ENCODE measurements at regions not wholly inside any gene's neighbourhood (a gene's known extent, or its start where the extent isn't known, plus 50 kb on each side); places are given as distances from the start of the nearest gene placed in this dataset.

- Mint-ChIP-seq H3K36me3 (ENCODE audit: insufficient read depth) (no peaks in the 10 kb centered on the region), H3K4me3 (no peak overlapping the region), H3K27me3 (ENCODE audit: low read depth) (no peaks in the 10 kb centered on the region), H3K9me3 (no peaks in the 10 kb centered on the region), H3K4me1 (ENCODE audit: low read depth) (no peaks in the 10 kb centered on the region)
- DNase-seq: no peak
- ATAC-seq: no peak
These were observed 287.5 kb upstream of the ANO3 start for GRCh38 chr11:26044389-26044788.

DNA sequence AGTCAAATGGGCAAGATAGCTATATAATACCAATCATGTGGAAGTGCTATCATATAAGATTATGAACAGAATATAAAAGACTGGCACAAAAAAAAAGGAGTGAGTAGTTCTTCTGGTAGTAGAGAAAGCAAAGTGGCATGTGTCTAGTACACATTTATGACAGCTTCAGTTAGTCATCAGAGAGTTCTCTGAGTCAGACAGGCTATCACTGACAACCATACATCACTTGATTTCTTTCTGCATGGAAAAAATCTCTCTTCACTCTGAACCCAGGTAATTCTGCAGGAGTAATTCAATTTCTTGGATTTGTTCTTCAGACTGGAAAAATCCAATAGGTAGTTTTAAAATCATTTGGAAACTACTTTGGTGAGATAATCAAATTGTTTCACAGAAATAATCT is 286.8 kb upstream of the ANO3 start:
- Mint-ChIP-seq H3K36me3 (ENCODE audit: insufficient read depth) (no peaks in the 10 kb centered on the region), H3K4me3 (no peak overlapping the region), H3K4me1 (ENCODE audit: low read depth) (no peaks in the 10 kb centered on the region), H3K9me3 (no peaks in the 10 kb centered on the region), H3K27me3 (ENCODE audit: low read depth) (no peaks in the 10 kb centered on the region)
- no peak for DNase-seq
- no peak for ATAC-seq

DNA sequence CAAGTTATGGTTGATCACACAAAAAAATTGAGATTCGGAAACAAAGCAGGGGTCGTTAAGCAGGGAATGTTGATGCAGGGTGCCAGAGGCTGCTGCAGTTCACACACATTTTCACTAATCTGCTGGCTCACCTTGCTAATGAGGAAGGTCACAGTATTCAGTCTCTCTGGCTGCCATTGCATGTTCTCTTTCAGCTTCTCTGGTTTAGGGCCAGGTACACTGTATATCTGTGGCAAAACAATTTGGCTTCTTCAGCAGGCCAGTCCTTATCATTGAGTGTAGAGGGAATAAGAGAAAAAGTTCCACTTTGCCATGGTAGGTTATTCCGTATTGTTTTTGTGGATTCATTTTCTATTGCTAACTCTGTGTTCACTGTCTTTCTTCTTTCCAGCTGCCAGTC is 283.7 kb upstream of the ANO3 start:
- no peaks in the 10 kb centered on the region for H3K4me1 Mint-ChIP-seq (ENCODE audit: low read depth)
- no peaks in the 10 kb centered on the region for H3K27me3 Mint-ChIP-seq (ENCODE audit: low read depth)
- DNase-seq: no peak
- no peak overlapping the region for H3K4me3 Mint-ChIP-seq
- no peak for ATAC-seq
- peaks cover 3% of the 10 kb centered on the region for H3K9me3 Mint-ChIP-seq
- H3K36me3 Mint-ChIP-seq (ENCODE audit: insufficient read depth): no peaks in the 10 kb centered on the region

DNA sequence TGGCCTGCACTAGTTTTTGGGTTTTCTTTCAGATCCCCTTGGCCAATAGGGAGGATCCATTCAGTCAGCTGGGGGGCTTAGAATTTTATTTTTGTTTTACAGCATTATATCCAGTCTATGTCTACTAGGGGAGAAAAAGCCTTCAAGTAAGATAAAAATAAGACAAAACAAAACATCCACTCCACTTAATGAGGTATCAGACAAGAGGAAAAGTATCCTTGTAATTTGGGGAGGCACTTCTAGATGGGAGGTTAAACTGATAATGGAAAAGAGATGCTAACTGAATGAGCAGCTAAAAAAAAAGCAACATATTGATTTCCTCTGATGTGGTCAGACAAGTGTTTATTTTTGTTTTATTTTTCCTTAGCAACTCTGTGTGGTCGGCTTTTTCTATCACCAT is 278.0 kb upstream of the ANO3 start:
- H3K4me1 Mint-ChIP-seq (ENCODE audit: low read depth): no peaks in the 10 kb centered on the region

DNA sequence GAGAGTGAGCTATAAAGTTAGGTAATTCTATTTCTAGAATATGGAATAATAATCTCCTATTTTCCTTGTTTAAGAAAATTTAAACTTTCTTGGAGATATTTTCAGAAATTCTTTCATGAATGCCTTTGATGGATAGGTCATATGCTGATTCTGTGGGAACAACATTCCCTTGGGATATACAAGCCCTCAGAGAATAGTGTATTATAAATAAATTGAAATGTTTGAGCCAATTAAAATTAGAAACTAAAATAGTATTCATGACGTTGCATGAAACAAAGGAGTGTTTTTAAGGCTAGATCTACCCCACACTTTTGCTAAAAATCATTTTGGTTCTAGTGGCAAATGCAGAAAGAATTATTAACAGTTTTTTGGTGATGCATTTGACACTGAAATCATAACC is 269.3 kb upstream of the ANO3 start:
- no peaks in the 10 kb centered on the region for H3K27me3 Mint-ChIP-seq (ENCODE audit: low read depth)
- DNase-seq (no peak), ATAC-seq (no peak)
- peaks cover 6% of the 10 kb centered on the region for H3K9me3 Mint-ChIP-seq
- H3K36me3 Mint-ChIP-seq (ENCODE audit: insufficient read depth): no peaks in the 10 kb centered on the region
- no peaks in the 10 kb centered on the region for H3K4me1 Mint-ChIP-seq (ENCODE audit: low read depth)
- H3K4me3 Mint-ChIP-seq: no peak overlapping the region

More for the DNA sequence above, 278.0 kb upstream of the ANO3 start:
- Mint-ChIP-seq H3K4me3 (no peak overlapping the region), H3K27me3 (ENCODE audit: low read depth) (no peaks in the 10 kb centered on the region), H3K9me3 (peaks cover 5% of the 10 kb centered on the region), H3K36me3 (ENCODE audit: insufficient read depth) (no peaks in the 10 kb centered on the region)
- DNase-seq (no peak), ATAC-seq (no peak)

DNA sequence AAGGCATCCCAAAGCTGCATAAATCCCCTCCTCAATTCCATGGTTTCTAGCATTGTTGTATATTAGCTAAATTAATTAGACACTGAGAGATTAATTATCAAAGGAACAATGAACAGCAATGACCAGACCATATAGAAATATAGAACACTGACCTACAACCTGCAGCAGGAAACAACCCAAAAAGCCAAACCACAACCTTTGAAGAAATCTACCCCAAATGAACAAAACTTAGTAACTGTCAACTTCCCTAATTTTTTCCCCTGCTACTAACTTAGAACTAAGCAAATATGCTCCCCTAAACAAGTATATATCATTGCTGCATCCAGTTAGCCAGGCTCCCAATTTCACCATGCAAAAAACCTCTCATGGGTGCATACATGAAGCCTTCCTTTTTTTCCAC is 268.0 kb upstream of the ANO3 start:
- ATAC-seq (no peak), DNase-seq (no peak)
- H3K4me3 Mint-ChIP-seq: no peak overlapping the region
- no peaks in the 10 kb centered on the region for H3K27me3 Mint-ChIP-seq (ENCODE audit: low read depth)
- H3K36me3 Mint-ChIP-seq (ENCODE audit: insufficient read depth): no peaks in the 10 kb centered on the region
- H3K4me1 Mint-ChIP-seq (ENCODE audit: low read depth): no peaks in the 10 kb centered on the region
- H3K9me3 Mint-ChIP-seq: peaks cover 6% of the 10 kb centered on the region

DNA sequence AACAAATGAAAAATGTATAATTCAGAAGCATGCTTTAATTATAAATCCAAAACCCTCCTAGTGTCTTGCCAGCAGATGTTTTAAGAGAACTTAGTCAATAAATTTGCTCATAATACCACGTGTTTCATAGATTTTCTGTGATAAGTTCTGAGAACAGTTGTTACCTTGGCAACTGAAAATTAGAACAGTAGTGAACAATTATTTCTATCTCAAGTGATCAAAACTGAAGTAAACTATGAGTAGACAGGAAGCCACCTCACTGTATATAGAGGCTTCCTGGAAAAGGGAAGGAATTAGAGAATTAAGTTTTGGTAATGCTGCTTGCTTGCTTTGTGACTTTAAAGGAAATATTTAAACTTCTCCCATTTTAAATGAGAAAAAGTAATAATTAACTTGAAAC is 266.0 kb upstream of the ANO3 start:
- Mint-ChIP-seq H3K4me1 (ENCODE audit: low read depth) (no peaks in the 10 kb centered on the region), H3K27me3 (ENCODE audit: low read depth) (no peaks in the 10 kb centered on the region), H3K4me3 (no peak overlapping the region), H3K9me3 (peaks cover 6% of the 10 kb centered on the region), H3K36me3 (ENCODE audit: insufficient read depth) (no peaks in the 10 kb centered on the region)
- ATAC-seq: no peak
- DNase-seq: no peak

- no peak overlapping the region for H3K4me3 Mint-ChIP-seq
- peaks cover 12% of the 10 kb centered on the region for H3K9me3 Mint-ChIP-seq
- no peaks in the 10 kb centered on the region for H3K27me3 Mint-ChIP-seq (ENCODE audit: low read depth)
- H3K36me3 Mint-ChIP-seq (ENCODE audit: insufficient read depth): no peaks in the 10 kb centered on the region
- no peak for DNase-seq
- ATAC-seq: no peak
- no peaks in the 10 kb centered on the region for H3K4me1 Mint-ChIP-seq (ENCODE audit: low read depth)
These were observed 261.1 kb upstream of the ANO3 start for GRCh38 chr11:26070714-26071380.

- Mint-ChIP-seq H3K4me3 (no peak overlapping the region), H3K4me1 (ENCODE audit: low read depth) (no peaks in the 10 kb centered on the region), H3K27me3 (ENCODE audit: low read depth) (no peaks in the 10 kb centered on the region), H3K36me3 (ENCODE audit: insufficient read depth) (no peaks in the 10 kb centered on the region), H3K9me3 (peaks cover 14% of the 10 kb centered on the region)
- no peak for DNase-seq
- no peak for ATAC-seq
These were observed 259.2 kb upstream of the ANO3 start for GRCh38 chr11:26072614-26073153.

- Mint-ChIP-seq H3K4me3 (no peak overlapping the region), H3K9me3 (peaks cover 14% of the 10 kb centered on the region), H3K4me1 (ENCODE audit: low read depth) (no peaks in the 10 kb centered on the region), H3K27me3 (ENCODE audit: low read depth) (no peaks in the 10 kb centered on the region), H3K36me3 (ENCODE audit: insufficient read depth) (no peaks in the 10 kb centered on the region)
- DNase-seq (no peak), ATAC-seq (no peak)
These were observed 258.3 kb upstream of the ANO3 start for GRCh38 chr11:26073646-26074045.

DNA sequence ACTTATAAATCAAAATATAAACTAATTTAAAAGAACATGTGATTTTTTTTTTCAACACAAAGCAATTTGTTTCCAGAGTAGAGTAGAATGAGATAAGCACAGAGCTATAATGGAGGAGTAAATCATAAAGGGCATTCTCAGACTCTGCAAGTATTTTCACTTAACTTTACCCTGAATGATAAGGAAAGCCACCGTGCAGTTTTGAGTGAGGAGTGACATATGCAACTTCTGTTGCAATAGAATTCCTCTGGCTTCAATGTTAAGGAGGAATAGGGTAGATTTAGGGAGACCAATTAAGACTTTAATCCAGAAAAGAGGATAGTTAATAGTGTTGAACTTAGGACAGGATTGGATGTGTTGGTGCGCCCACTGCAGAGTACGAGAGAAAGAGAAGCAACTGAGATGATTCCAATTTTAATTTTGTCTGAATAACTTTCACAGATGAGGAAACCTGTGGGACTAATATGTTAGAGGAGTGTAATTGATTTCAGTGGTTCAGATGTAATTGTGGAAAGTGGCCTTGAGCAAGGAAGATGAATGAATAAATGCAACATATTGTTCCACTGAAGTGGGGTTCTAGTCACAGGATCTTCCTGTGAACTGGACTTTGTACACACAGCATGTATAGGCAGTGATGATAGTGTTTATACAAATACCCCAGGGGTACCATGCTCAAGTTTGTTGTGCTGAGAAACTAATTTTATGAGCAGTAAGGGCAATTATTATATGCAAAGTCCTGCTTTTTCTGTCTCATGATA is 255.5 kb upstream of the ANO3 start:
- H3K36me3 Mint-ChIP-seq (ENCODE audit: insufficient read depth): no peaks in the 10 kb centered on the region
- H3K4me1 Mint-ChIP-seq (ENCODE audit: low read depth): no peaks in the 10 kb centered on the region
- peaks cover 18% of the 10 kb centered on the region for H3K9me3 Mint-ChIP-seq
- no peak for DNase-seq
- no peak overlapping the region for H3K4me3 Mint-ChIP-seq
- no peak for ATAC-seq
- H3K27me3 Mint-ChIP-seq (ENCODE audit: low read depth): no peaks in the 10 kb centered on the region

DNA sequence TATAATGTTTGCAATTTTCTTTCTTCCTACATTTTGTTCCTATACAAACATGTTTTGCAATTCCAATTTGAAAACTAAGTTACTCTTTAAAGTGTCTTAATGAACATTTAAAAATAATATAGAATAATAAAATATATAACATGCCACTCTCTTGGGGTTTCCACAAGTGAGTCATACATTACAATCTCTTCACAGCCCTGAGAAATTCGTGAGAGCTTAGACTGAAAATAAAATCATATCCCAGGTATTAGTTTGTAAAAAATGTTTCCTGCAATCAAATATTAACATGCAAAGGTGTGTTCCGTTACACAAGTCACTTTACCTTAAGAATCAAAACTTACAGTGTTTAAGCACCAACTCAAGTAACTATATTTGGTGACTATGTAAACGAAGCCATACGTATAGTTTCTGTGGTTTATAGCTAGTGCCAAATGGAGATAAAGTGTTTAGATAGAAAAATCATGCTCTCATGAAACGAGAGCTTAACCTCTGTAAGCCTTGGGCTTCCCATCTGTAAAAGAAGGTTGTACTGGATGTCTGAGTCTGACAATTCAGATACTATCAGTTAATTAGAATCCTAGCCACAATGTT is 253.6 kb upstream of the ANO3 start:
- no peak for ATAC-seq
- H3K4me3 Mint-ChIP-seq: no peak overlapping the region
- no peak for DNase-seq
- no peaks in the 10 kb centered on the region for H3K27me3 Mint-ChIP-seq (ENCODE audit: low read depth)
- no peaks in the 10 kb centered on the region for H3K4me1 Mint-ChIP-seq (ENCODE audit: low read depth)
- H3K36me3 Mint-ChIP-seq (ENCODE audit: insufficient read depth): no peaks in the 10 kb centered on the region
- H3K9me3 Mint-ChIP-seq: peaks cover 21% of the 10 kb centered on the region

DNA sequence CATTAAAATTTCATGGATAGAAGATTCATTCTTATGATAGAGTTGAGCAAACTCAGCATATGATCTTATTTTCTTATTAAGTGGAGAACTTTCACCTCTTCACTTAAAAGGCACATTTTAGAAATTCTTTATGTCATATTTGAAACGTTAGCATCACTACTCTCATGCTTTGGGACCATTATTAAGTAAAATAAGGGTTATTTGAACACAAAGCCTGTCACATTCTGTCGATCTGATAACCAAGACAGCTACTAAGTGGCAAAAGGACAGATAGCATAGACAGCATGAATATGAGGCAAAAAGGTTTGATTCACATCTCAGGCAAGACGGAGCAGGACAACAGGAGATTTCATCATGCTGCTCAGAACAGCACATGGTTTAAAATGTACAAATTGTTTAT is 247.6 kb upstream of the ANO3 start:
- DNase-seq (no peak), ATAC-seq (no peak)
- Mint-ChIP-seq H3K9me3 (peaks cover 11% of the 10 kb centered on the region), H3K36me3 (ENCODE audit: insufficient read depth) (no peaks in the 10 kb centered on the region), H3K4me1 (ENCODE audit: low read depth) (no peaks in the 10 kb centered on the region), H3K27me3 (ENCODE audit: low read depth) (no peaks in the 10 kb centered on the region), H3K4me3 (no peak overlapping the region)

- ATAC-seq (no peak), DNase-seq (no peak)
- Mint-ChIP-seq H3K4me1 (ENCODE audit: low read depth) (no peaks in the 10 kb centered on the region), H3K4me3 (no peak overlapping the region), H3K27me3 (ENCODE audit: low read depth) (no peaks in the 10 kb centered on the region), H3K9me3 (peaks cover 10% of the 10 kb centered on the region), H3K36me3 (ENCODE audit: insufficient read depth) (no peaks in the 10 kb centered on the region)
These were observed 245.9 kb upstream of the ANO3 start for GRCh38 chr11:26086028-26086427.
